ENCODE measurements at regions not wholly inside any gene's neighbourhood (a gene's known extent, or its start where the extent isn't known, plus 50 kb on each side); places are given as distances from the start of the nearest gene placed in this dataset.
"Not testable (repeated sequence)": the region's sequence is repeated elsewhere in the genome, so short reads cannot be mapped to it uniquely, and the experiment has no call there.

- no peak overlapping the region for H3K27ac ChIP-seq
- TF ChIP-seq, protein P1, sequence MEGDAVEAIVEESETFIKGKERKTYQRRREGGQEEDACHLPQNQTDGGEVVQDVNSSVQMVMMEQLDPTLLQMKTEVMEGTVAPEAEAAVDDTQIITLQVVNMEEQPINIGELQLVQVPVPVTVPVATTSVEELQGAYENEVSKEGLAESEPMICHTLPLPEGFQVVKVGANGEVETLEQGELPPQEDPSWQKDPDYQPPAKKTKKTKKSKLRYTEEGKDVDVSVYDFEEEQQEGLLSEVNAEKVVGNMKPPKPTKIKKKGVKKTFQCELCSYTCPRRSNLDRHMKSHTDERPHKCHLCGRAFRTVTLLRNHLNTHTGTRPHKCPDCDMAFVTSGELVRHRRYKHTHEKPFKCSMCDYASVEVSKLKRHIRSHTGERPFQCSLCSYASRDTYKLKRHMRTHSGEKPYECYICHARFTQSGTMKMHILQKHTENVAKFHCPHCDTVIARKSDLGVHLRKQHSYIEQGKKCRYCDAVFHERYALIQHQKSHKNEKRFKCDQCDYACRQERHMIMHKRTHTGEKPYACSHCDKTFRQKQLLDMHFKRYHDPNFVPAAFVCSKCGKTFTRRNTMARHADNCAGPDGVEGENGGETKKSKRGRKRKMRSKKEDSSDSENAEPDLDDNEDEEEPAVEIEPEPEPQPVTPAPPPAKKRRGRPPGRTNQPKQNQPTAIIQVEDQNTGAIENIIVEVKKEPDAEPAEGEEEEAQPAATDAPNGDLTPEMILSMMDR (IDR thresholded peaks at IDR 0.05): no peak
- TF ChIP-seq POLR2A (IDR thresholded peaks at IDR 0.05) (no peak), POLR2AphosphoS5 (IDR thresholded peaks at IDR 0.05) (no peak), EP300 (IDR thresholded peaks at IDR 0.05) (no peak)
- no peak for DNase-seq
- no peaks in the 10 kb centered on the region for H3K27me3 ChIP-seq
- no peaks in the 10 kb centered on the region for H3K4me1 ChIP-seq
- intact Hi-C loops (cut with DNase I): no loop called here
- no peak overlapping the region for H3K4me3 ChIP-seq
- no peaks in the 10 kb centered on the region for H3K9me3 ChIP-seq
- H3K36me3 ChIP-seq: no peaks in the 10 kb centered on the region
- WGBS, 2 donors: 21 to 76% methylated on average over 3 of the region's 3 CpGs
Observed at GRCh38 chr7:91503934-91504555, 239.8 kb downstream of the FZD1 start.

DNA sequence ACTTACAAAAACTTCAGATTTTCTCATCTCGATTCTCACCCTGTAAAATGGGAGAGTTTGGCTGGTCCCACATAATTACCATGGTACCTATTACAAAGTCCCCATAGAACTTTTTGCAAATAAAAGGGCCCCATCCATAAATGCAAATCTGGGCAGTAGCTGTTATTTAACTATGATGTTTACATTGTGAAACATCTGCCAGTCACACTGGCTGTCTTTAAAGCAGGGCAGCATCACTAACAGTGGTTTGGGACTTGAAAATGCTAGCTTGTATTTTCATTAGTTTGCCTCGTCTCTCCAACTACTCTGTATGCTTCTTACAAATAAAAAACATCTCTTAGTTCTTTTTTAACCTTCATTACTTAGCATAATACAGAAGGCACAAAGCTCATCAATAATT lies 240.7 kb downstream of the FZD1 start:
- WGBS, 2 donors: 52 to 64% methylated on average over 2 of the region's 2 CpGs
- no peak overlapping the region for H3K27ac ChIP-seq
- intact Hi-C loops (cut with DNase I): no loop called here
- no peak for DNase-seq
- H3K36me3 ChIP-seq: no peaks in the 10 kb centered on the region
- H3K4me3 ChIP-seq: no peak overlapping the region
- H3K4me1 ChIP-seq: no peaks in the 10 kb centered on the region
- no peaks in the 10 kb centered on the region for H3K27me3 ChIP-seq
- TF ChIP-seq POLR2A (IDR thresholded peaks at IDR 0.05): no peak
- no peak for TF ChIP-seq EP300 (IDR thresholded peaks at IDR 0.05)
- TF ChIP-seq, protein P1 (IDR thresholded peaks at IDR 0.05): no peak
- no peak for TF ChIP-seq POLR2AphosphoS5 (IDR thresholded peaks at IDR 0.05)
- H3K9me3 ChIP-seq: no peaks in the 10 kb centered on the region

DNA sequence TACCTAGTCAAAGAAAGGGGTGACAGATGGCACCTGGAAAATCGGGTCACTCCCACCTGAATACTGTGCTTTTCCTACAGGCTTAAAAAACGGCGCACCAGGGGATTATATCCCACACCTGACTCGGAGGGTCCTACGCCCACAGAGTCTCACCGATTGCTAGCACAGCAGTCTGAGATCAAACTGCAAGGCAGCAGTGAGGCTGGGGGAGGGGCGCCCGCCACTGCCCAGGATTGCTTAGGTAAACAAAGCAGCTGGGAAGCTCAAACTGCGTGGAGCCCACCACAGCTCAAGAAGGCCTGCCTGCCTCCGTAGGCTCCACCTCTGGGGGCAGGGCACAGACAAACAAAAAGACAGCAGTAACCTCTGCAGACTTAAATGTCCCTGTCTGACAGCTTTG lies 242.7 kb downstream of the FZD1 start:
- intact Hi-C loops (cut with DNase I); DNase-seq; H3K9me3 ChIP-seq; H3K36me3 ChIP-seq; H3K4me3 ChIP-seq; H3K27me3 ChIP-seq; H3K4me1 ChIP-seq; H3K27ac ChIP-seq: not testable (repeated sequence)
- 75 to 77% methylated on average over 10 of the region's 10 CpGs for WGBS, 2 donors

- H3K4me1 ChIP-seq; DNase-seq; intact Hi-C loops (cut with DNase I); H3K36me3 ChIP-seq; H3K27me3 ChIP-seq; H3K9me3 ChIP-seq; H3K27ac ChIP-seq; H3K4me3 ChIP-seq: not testable (repeated sequence)
- 87 to 88% methylated on average over 1 of the region's 1 CpG for WGBS, 2 donors
Observed at GRCh38 chr7:91511861-91512260, 247.6 kb downstream of the FZD1 start.

DNA sequence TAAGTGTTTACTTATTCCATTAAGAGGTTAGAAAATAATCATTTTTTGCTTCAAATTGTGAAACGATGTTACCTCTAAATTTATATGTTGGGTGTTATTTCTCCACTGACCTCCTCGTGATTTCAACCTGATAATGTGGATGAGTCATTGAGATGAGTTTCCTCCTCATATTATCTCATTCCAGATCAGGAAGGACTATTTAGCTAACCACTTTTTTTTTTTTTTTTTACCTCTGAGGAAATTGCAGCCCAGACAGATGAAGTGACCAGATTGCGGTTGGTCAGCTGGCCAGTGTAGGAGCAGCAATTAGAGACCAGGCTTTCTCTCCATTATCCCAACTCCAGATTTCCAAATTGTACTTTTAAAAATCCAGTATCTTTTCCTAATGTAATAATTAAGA lies 248.7 kb downstream of the FZD1 start:
- intact Hi-C loops (cut with DNase I): no loop called here
- H3K4me3 ChIP-seq: no peak overlapping the region
- no peaks in the 10 kb centered on the region for H3K36me3 ChIP-seq
- no peak for DNase-seq
- WGBS, 2 donors: 69% methylated on average over 3 of the region's 3 CpGs
- H3K27me3 ChIP-seq: no peaks in the 10 kb centered on the region
- no peaks in the 10 kb centered on the region for H3K4me1 ChIP-seq
- H3K27ac ChIP-seq: no peak overlapping the region
- TF ChIP-seq, protein P1 (IDR thresholded peaks at IDR 0.05): no peak
- TF ChIP-seq POLR2A (IDR thresholded peaks at IDR 0.05) (no peak), POLR2AphosphoS5 (IDR thresholded peaks at IDR 0.05) (no peak), EP300 (IDR thresholded peaks at IDR 0.05) (no peak)
- no peaks in the 10 kb centered on the region for H3K9me3 ChIP-seq

DNA sequence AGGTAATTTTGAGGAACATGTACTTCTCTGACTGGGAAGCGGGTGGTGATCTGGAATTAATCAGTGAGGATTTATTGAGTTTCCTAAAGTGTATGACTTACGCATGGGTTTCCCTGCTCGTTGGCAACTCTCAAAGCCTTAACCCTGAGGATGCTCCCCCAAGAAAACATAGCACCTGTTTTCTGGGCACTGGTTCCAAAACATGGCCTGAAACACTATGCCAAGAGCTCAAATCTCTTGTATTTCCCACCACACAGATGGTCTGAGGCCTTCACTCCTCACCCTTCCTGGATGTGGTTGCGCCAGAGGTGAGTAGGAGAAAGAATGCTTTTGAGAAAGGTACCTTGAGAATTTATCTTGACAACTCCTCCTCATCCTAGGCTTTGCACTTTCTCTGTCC lies 250.4 kb downstream of the FZD1 start:
- no peak for DNase-seq
- intact Hi-C loops (cut with DNase I): no loop called here
- 89 to 92% methylated on average over 4 of the region's 4 CpGs for WGBS, 2 donors
- Histone ChIP-seq H3K4me3 (no peak overlapping the region), H3K27ac (no peak overlapping the region), H3K27me3 (no peaks in the 10 kb centered on the region), H3K36me3 (no peaks in the 10 kb centered on the region), H3K4me1 (no peaks in the 10 kb centered on the region), H3K9me3 (no peaks in the 10 kb centered on the region)
- TF ChIP-seq, protein P1 (IDR thresholded peaks at IDR 0.05): no peak
- TF ChIP-seq POLR2AphosphoS5 (IDR thresholded peaks at IDR 0.05) (no peak), EP300 (IDR thresholded peaks at IDR 0.05) (no peak), POLR2A (IDR thresholded peaks at IDR 0.05) (no peak)
